ENCODE measurements at regions not wholly inside any gene's neighbourhood (a gene's known extent, or its start where the extent isn't known, plus 50 kb on each side); places are given as distances from the start of the nearest gene placed in this dataset.

- TF ChIP-seq TSHZ2 (CRISPR knock-in tag; IDR thresholded peaks at IDR 0.05) (no peak), CSDC2 (CRISPR knock-in tag; IDR thresholded peaks at IDR 0.05) (no peak), PATZ1 (CRISPR knock-in tag; IDR thresholded peaks at IDR 0.05; ENCODE audit: borderline replicate concordance) (no peak), GLIS3 (CRISPR knock-in tag; IDR thresholded peaks at IDR 0.05) (no peak), ZFP30 (CRISPR knock-in tag; IDR thresholded peaks at IDR 0.05) (no peak), PPARA (CRISPR knock-in tag; IDR thresholded peaks at IDR 0.05; ENCODE audit: borderline replicate concordance) (no peak), TOX (CRISPR knock-in tag; IDR thresholded peaks at IDR 0.05; ENCODE audit: borderline replicate concordance) (no peak)
These were observed 159.4 kb upstream of the INHBA start for GRCh38 chr7:41862261-41862660.

Measured in SK-N-SH treated with all-trans-retinoic acid at 6 μM for 48 hours (cell line).